PC-3 (cell line): ENCODE measurements at regions not wholly inside any gene's neighbourhood (a gene's known extent, or its start where the extent isn't known, plus 50 kb on each side); places are given as distances from the start of the nearest gene placed in this dataset.

Experiments used
- CTCF ChIP-seq: fragments of 300-600 bp; sonication (generic); conservative IDR thresholded peaks from 2 replicates; pipeline ENCODE4 v1.5.1; 2017; ENCODE audit warnings: antibody characterized with exemption, low read depth, mild to moderate bottlenecking, low read length
- EZH2 ChIP-seq: fragments of 300-600 bp; sonication (generic); IDR thresholded peaks from one replicate; pipeline ENCODE4 v1.6.1; 2017; ENCODE audit warnings: antibody characterized with exemption, mild to moderate bottlenecking, low read length; ENCODE audit not compliant: unreplicated experiment
- EZH2phosphoT487 ChIP-seq: fragments of 300-600 bp; sonication (generic); IDR thresholded peaks from 2 replicates; pipeline ENCODE4 v1.6.1; 2018; ENCODE audit warnings: mild to moderate bottlenecking, antibody characterized with exemption, low read length, borderline replicate concordance

- TF ChIP-seq CTCF (no peak), EZH2phosphoT487 (no peak), EZH2 (no peak)
Observed at GRCh38 chr14:70256601-70257000, 67.8 kb upstream of the SLC8A3 start.
